ENCODE measurements at regions not wholly inside any gene's neighbourhood (a gene's known extent, or its start where the extent isn't known, plus 50 kb on each side); places are given as distances from the start of the nearest gene placed in this dataset.

- TF ChIP-seq EZH2 (IDR thresholded peaks at IDR 0.05) (no peak), POLR2AphosphoS5 (IDR thresholded peaks at IDR 0.05; ENCODE audit: borderline replicate concordance, low read depth, low read length) (no peak)
Measured at GRCh38 chr16:35651841-35652240, 2192.4 kb downstream of the TP53TG3F start.
